HFFc6 (cell line): ENCODE measurements at regions not wholly inside any gene's neighbourhood (a gene's known extent, or its start where the extent isn't known, plus 50 kb on each side); places are given as distances from the start of the nearest gene placed in this dataset.

Experiments used
- DNase-seq: peaks from one replicate; pipeline ENCODE4 v3.0.0-alpha.2; 2018
- H3K27ac Mint-ChIP-seq: 2 replicates; pipeline ENCODE4 v1.8.0; 2020; ENCODE audit warnings: mild to moderate bottlenecking, mixed read lengths
- H3K27me3 Mint-ChIP-seq: 2 replicates; pipeline ENCODE4 v1.8.0; 2021; ENCODE audit warnings: mild to moderate bottlenecking, moderate library complexity, mixed read lengths; ENCODE audit not compliant: insufficient read depth
- H3K36me3 Mint-ChIP-seq: 2 replicates; pipeline ENCODE4 v1.8.0; 2021; ENCODE audit warnings: low read depth, mixed read lengths
- H3K4me1 Mint-ChIP-seq: 2 replicates; pipeline ENCODE4 v1.8.0; 2020; ENCODE audit warnings: low read depth, mixed read lengths
- H3K4me3 Mint-ChIP-seq: 2 replicates; pipeline ENCODE4 v1.8.0; 2020; ENCODE audit warnings: mild to moderate bottlenecking, moderate library complexity, mixed read lengths
- H3K9me3 Mint-ChIP-seq: 2 replicates; pipeline ENCODE4 v1.8.0; 2020; ENCODE audit warnings: mild to moderate bottlenecking, mixed read lengths
- CTCF ChIP-seq: fragments of 200-600 bp; sonication (generic); IDR thresholded peaks from 2 replicates; pipeline ENCODE4 v1.5.0; 2021; ENCODE audit warnings: antibody characterized with exemption, mild to moderate bottlenecking

DNA sequence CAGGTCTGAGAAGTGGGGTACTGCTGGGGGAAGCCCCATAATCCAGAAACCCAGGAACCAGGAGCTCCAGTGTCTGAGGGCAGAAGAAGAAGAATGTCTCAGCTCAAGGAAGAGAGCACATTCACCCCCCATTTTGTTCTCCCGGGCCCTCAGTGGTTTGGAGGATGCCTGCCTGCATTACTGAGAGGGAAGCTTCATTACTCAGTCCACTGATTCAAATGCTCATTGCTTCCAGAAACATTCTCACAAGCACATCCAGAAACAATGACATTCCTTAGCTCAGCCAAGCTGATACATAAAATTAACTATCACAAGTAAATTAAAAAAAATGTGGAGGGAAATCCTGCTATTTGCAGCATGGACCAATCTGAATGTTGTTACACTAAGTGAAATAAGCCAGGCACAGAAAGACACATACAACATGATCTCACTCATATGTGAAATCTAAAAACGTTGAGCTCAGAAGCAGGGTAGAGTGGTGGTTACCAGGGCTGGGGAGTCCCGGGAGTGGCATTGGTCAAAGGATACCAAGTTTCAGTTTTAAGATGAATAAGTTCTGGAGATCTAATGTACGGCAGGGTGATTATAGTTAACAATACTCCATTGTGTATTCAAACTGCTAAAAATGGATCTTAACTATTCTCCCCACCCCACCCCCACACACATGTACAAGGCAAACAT is 459.3 kb downstream of the GALR1 start:
- Mint-ChIP-seq H3K4me1 (no peaks in the 10 kb centered on the region), H3K27ac (no peak overlapping the region), H3K9me3 (peaks cover 66% of the 10 kb centered on the region), H3K27me3 (no peaks in the 10 kb centered on the region; the same call in 1 of the 2 replicates), H3K36me3 (no peaks in the 10 kb centered on the region), H3K4me3 (no peak overlapping the region)
- TF ChIP-seq CTCF, result no peak
- DNase-seq, result no peak

DNA sequence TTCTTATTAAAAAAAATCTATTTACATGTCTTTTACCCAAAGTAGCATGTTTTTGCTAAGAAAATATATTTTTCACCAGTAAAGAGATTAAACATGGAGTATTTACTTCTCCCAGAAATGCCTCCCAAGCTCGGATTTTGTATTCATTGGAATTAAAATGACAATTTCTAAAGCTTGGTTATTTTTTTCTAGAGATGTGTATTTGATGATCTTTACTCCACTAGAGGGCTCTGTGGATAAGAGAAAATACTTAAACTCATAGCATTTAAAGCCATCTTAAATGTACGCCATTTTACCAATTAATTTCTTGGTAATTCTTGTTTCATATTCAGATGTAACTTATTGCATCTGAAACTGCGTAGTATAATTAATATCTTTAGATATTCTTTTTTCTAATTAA is 461.4 kb downstream of the GALR1 start:
- no peaks in the 10 kb centered on the region; the same call in 1 of the 2 replicates for H3K27me3 Mint-ChIP-seq
- H3K36me3 Mint-ChIP-seq, result no peaks in the 10 kb centered on the region
- no peaks in the 10 kb centered on the region for H3K4me1 Mint-ChIP-seq
- peaks cover 51% of the 10 kb centered on the region for H3K9me3 Mint-ChIP-seq
- no peak overlapping the region for H3K4me3 Mint-ChIP-seq
- peak; percentile 59 for TF ChIP-seq CTCF
- no peak overlapping the region for H3K27ac Mint-ChIP-seq
- DNase-seq, result no peak

GRCh38 chr18:77714716-77715115 is 465.1 kb downstream of the GALR1 start:
- Mint-ChIP-seq H3K4me3 (no peak overlapping the region), H3K9me3 (peaks cover 43% of the 10 kb centered on the region), H3K27ac (no peak overlapping the region), H3K27me3 (no peaks in the 10 kb centered on the region; the same call in none of the 2 replicates), H3K36me3 (no peaks in the 10 kb centered on the region), H3K4me1 (no peaks in the 10 kb centered on the region)
- DNase-seq, result no peak
- TF ChIP-seq CTCF, result no peak

DNA sequence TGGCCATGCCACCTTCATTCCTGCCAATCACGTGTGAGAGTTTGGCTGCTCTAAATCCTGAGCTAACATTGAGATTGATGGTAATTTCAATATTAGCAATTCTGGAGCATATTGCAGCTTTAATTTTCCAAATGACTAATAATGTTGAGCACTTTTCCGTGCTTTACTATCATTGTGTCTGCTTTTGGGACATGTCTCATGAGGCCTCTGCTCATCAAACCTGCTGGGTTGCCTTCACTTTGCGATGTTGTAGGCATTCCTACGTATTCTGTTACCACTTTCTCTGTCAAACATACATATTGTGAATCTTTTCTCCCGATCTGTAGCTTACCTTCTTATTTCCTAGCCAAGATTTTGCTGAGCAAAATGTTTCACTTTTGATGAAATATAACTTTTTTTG is 466.6 kb downstream of the GALR1 start:
- Mint-ChIP-seq H3K9me3 (peaks cover 38% of the 10 kb centered on the region), H3K4me3 (no peak overlapping the region), H3K27me3 (no peaks in the 10 kb centered on the region; the same call in 1 of the 2 replicates), H3K27ac (no peak overlapping the region), H3K4me1 (no peaks in the 10 kb centered on the region), H3K36me3 (no peaks in the 10 kb centered on the region)
- DNase-seq, result no peak
- no peak for TF ChIP-seq CTCF

DNA sequence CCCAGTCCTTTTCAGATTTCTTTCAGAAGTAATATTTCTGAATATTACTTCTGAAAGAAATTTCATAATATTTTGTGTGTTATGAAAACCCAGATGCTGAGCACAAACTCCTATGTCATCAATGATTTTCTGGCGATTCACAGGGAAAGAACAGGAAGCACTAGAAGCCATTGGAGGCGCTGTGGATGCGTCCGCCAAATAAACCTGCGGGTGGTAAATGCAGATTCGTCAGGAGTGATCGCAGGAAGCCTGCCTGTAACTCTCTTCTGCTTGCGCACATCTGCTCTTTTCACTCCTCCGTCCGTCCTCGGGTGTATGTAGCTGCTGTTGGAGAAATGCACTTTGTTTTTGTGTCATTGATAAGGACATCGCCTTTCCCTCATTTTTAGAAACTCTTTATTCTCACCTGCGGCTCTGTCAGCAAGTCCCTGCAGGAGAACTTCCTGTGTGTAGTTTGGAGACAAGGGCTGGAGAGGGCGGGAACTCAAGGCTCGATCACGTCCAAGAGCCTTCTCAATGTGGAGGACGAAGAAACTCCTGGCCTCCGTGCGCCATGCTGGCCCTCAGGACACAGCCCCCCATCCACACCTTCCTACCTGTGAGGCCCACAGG is 483.8 kb downstream of the GALR1 start:
- no peaks in the 10 kb centered on the region for H3K36me3 Mint-ChIP-seq
- no peaks in the 10 kb centered on the region; the same call in 1 of the 2 replicates for H3K27me3 Mint-ChIP-seq
- no peak overlapping the region for H3K4me3 Mint-ChIP-seq
- H3K4me1 Mint-ChIP-seq, result no peaks in the 10 kb centered on the region
- DNase-seq, result no peak
- TF ChIP-seq CTCF, result no peak
- H3K9me3 Mint-ChIP-seq, result peaks cover 52% of the 10 kb centered on the region
- no peak overlapping the region for H3K27ac Mint-ChIP-seq
